NB4 (cell line): ENCODE measurements at regions not wholly inside any gene's neighbourhood (a gene's known extent, or its start where the extent isn't known, plus 50 kb on each side); places are given as distances from the start of the nearest gene placed in this dataset.

Source experiments
- DNase-seq: peaks from one replicate; pipeline ENCODE4 v3.0.0; 2010; ENCODE audit warnings: low read depth
- H3K4me3 ChIP-seq: one replicate; pipeline ENCODE4 v1.5.1; 2011; ENCODE audit warnings: mild to moderate bottlenecking, low read depth, low read length, moderate library complexity
- CTCF ChIP-seq: IDR thresholded peaks from one replicate; pipeline ENCODE4 v1.5.1; 2012; ENCODE audit warnings: low read depth, low read length
- MAX ChIP-seq: IDR thresholded peaks from 2 replicates; pipeline ENCODE4 v1.6.1; 2011; ENCODE audit warnings: low read depth, low read length
- MYC ChIP-seq: IDR thresholded peaks from 2 replicates; pipeline ENCODE4 v1.6.1; 2011; ENCODE audit warnings: low read depth, low read length
- POLR2A ChIP-seq: IDR thresholded peaks from 2 replicates; pipeline ENCODE4 v1.6.1; 2011; ENCODE audit warnings: mild to moderate bottlenecking; ENCODE audit not compliant: insufficient read length; ENCODE audit errors: extremely low read depth

- DNase-seq: no peak
- TF ChIP-seq MYC: no peak
- no peak for TF ChIP-seq MAX
These were observed 185.8 kb upstream of the ACVR2A start for GRCh38 chr2:147659051-147659450.

GRCh38 chr2:147657086-147658000 lies 187.5 kb upstream of the ACVR2A start:
- no peak for DNase-seq
- no peak overlapping the region for H3K4me3 ChIP-seq
- TF ChIP-seq MYC: no peak
- TF ChIP-seq MAX: no peak
- TF ChIP-seq POLR2A: no peak
- no peak for TF ChIP-seq CTCF

More at GRCh38 chr2:147659051-147659450, 185.8 kb upstream of the ACVR2A start:
- H3K4me3 ChIP-seq: no peak overlapping the region

- TF ChIP-seq MYC: no peak
- no peak for TF ChIP-seq POLR2A
- TF ChIP-seq CTCF: no peak
- no peak for TF ChIP-seq MAX
- H3K4me3 ChIP-seq: no peak overlapping the region
- no peak for DNase-seq
These were observed 194.8 kb upstream of the ACVR2A start for GRCh38 chr2:147649998-147650397.

- no peak for DNase-seq
- H3K4me3 ChIP-seq: no peak overlapping the region
- TF ChIP-seq MAX (no peak), POLR2A (no peak), MYC (no peak), CTCF (no peak)
These were observed 195.5 kb upstream of the ACVR2A start for GRCh38 chr2:147649286-147649685.

GRCh38 chr2:147648471-147648870 lies 196.4 kb upstream of the ACVR2A start:
- no peak overlapping the region for H3K4me3 ChIP-seq
- TF ChIP-seq MYC (no peak), MAX (no peak), POLR2A (no peak), CTCF (no peak)
- no peak for DNase-seq

GRCh38 chr2:147647816-147648215 lies 197.0 kb upstream of the ACVR2A start:
- no peak for TF ChIP-seq POLR2A
- TF ChIP-seq CTCF: no peak
- no peak for TF ChIP-seq MYC
- no peak for TF ChIP-seq MAX
- DNase-seq: no peak
- H3K4me3 ChIP-seq: no peak overlapping the region
